Neural progenitor cell (in vitro differentiated cells): ENCODE measurements at regions not wholly inside any gene's neighbourhood (a gene's known extent, or its start where the extent isn't known, plus 50 kb on each side); places are given as distances from the start of the nearest gene placed in this dataset.

Source experiments
- DNase-seq: peaks from one replicate; pipeline ENCODE4 v3.0.0-alpha.2; 2016; ENCODE audit warnings: low spot score
- H2AFZ ChIP-seq: fragments of 200-600 bp; sonication (generic); replicated peaks from 2 replicates; pipeline ENCODE4 v1.6.1; 2016; ENCODE audit warnings: antibody characterized with exemption
- H3F3A ChIP-seq: fragments of 200-600 bp; sonication (generic); 2 replicates; pipeline ENCODE4 v1.6.1; 2016; ENCODE audit warnings: antibody characterized with exemption, low read depth
- H3K27ac ChIP-seq: fragments of 200-600 bp; sonication (generic); 2 replicates; pipeline ENCODE4 v1.5.1; 2016; ENCODE audit warnings: mild to moderate bottlenecking
- H3K27me3 ChIP-seq: fragments of 200-600 bp; sonication (generic); 2 replicates; pipeline ENCODE4 v1.6.1; 2016; ENCODE audit warnings: mild to moderate bottlenecking, moderate library complexity
- H3K36me3 ChIP-seq: fragments of 200-600 bp; sonication (generic); 2 replicates; pipeline ENCODE4 v1.5.1; 2016
- H3K4me1 ChIP-seq: fragments of 200-600 bp; sonication (generic); 2 replicates; pipeline ENCODE4 v1.6.1; 2016; ENCODE audit warnings: mixed run types
- H3K4me2 ChIP-seq: fragments of 200-600 bp; sonication (generic); 2 replicates; pipeline ENCODE4 v1.6.1; 2016
- H3K4me3 ChIP-seq: fragments of 200-600 bp; sonication (generic); 2 replicates; pipeline ENCODE4 v1.5.1; 2016
- H3K79me2 ChIP-seq: fragments of 200-600 bp; sonication (generic); 2 replicates; pipeline ENCODE4 v1.6.1; 2016; ENCODE audit warnings: low read depth
- H3K9ac ChIP-seq: fragments of 200-600 bp; sonication (generic); 2 replicates; pipeline ENCODE4 v1.6.1; 2016
- H3K9me3 ChIP-seq: fragments of 200-600 bp; sonication (generic); 2 replicates; pipeline ENCODE4 v1.5.1; 2016; ENCODE audit warnings: low read depth
- H4K20me1 ChIP-seq: fragments of 200-600 bp; sonication (generic); 2 replicates; pipeline ENCODE4 v1.6.1; 2016; ENCODE audit warnings: low read depth
- H3K27ac Mint-ChIP-seq: 3 replicates; pipeline ENCODE4 v1.8.0; 2021; ENCODE audit warnings: mixed read lengths
- H3K27me3 Mint-ChIP-seq: 2 replicates; pipeline ENCODE4 v1.8.0; 2022; ENCODE audit warnings: low read depth, mild to moderate bottlenecking, inconsistent platforms, moderate library complexity, mixed read lengths; ENCODE audit not compliant: insufficient read depth
- H3K36me3 Mint-ChIP-seq: 3 replicates; pipeline ENCODE4 v1.8.0; 2021; ENCODE audit warnings: mixed read lengths
- H3K4me1 Mint-ChIP-seq: 3 replicates; pipeline ENCODE4 v1.8.0; 2021; ENCODE audit warnings: mixed read lengths
- H3K4me3 Mint-ChIP-seq: 3 replicates; pipeline ENCODE4 v1.8.0; 2021; ENCODE audit warnings: mild to moderate bottlenecking, moderate library complexity, mixed read lengths
- H3K9me3 Mint-ChIP-seq: 3 replicates; pipeline ENCODE4 v1.8.0; 2020; ENCODE audit warnings: mixed read lengths
- CTCF ChIP-seq: fragments of 200-600 bp; sonication (generic); IDR thresholded peaks from 2 replicates; pipeline ENCODE4 v1.5.1; 2017; ENCODE audit warnings: antibody characterized with exemption, mild to moderate bottlenecking
- EZH2 ChIP-seq: fragments of 200-600 bp; sonication (generic); IDR thresholded peaks from 2 replicates; pipeline ENCODE4 v1.6.1; 2017; ENCODE audit warnings: antibody characterized with exemption, mild to moderate bottlenecking, moderate library complexity
- EZH2phosphoT487 ChIP-seq: fragments of 200-600 bp; sonication (generic); IDR thresholded peaks from 2 replicates; pipeline ENCODE4 v1.6.1; 2017; ENCODE audit warnings: antibody characterized with exemption

- TF ChIP-seq EZH2phosphoT487 (no peak), CTCF (no peak), EZH2 (no peak)
- H3K36me3 ChIP-seq = no peaks in the 10 kb centered on the region
- no peaks in the 10 kb centered on the region for H3K4me1 ChIP-seq
- Mint-ChIP-seq H3K36me3 (no peaks in the 10 kb centered on the region), H3K27ac (no peak overlapping the region), H3K4me3 (no peak overlapping the region), H3K27me3 (no peaks in the 10 kb centered on the region), H3K9me3 (peaks cover 18% of the 10 kb centered on the region), H3K4me1 (no peaks in the 10 kb centered on the region)
- no peak overlapping the region for H3K4me2 ChIP-seq
- H3F3A ChIP-seq = no peaks in the 10 kb centered on the region
- DNase-seq = no peak
- H2AFZ ChIP-seq = no peak overlapping the region
- no peaks in the 10 kb centered on the region for H4K20me1 ChIP-seq
- no peak overlapping the region for H3K9ac ChIP-seq
- no peaks in the 10 kb centered on the region for H3K79me2 ChIP-seq
- no peaks in the 10 kb centered on the region for H3K27me3 ChIP-seq
- H3K9me3 ChIP-seq = no peaks in the 10 kb centered on the region
- H3K4me3 ChIP-seq = no peak overlapping the region
- no peak overlapping the region for H3K27ac ChIP-seq
Observed at GRCh38 chr15:49712162-49712561, 91.3 kb downstream of the DTWD1 start.

GRCh38 chr15:49712846-49713450 is 92.1 kb downstream of the DTWD1 start:
- H3K9ac ChIP-seq = no peak overlapping the region
- Mint-ChIP-seq H3K9me3 (peaks cover 18% of the 10 kb centered on the region), H3K36me3 (no peaks in the 10 kb centered on the region), H3K4me1 (no peaks in the 10 kb centered on the region), H3K4me3 (no peak overlapping the region), H3K27ac (no peak overlapping the region), H3K27me3 (no peaks in the 10 kb centered on the region)
- H3K36me3 ChIP-seq = no peaks in the 10 kb centered on the region
- no peaks in the 10 kb centered on the region for H4K20me1 ChIP-seq
- no peaks in the 10 kb centered on the region for H3K79me2 ChIP-seq
- no peaks in the 10 kb centered on the region for H3K4me1 ChIP-seq
- TF ChIP-seq EZH2phosphoT487 (no peak), CTCF (no peak), EZH2 (no peak)
- H3K9me3 ChIP-seq = no peaks in the 10 kb centered on the region
- H3K4me3 ChIP-seq = no peak overlapping the region
- H3K27me3 ChIP-seq = no peaks in the 10 kb centered on the region
- no peak overlapping the region for H3K27ac ChIP-seq
- H3K4me2 ChIP-seq = no peak overlapping the region
- no peaks in the 10 kb centered on the region for H3F3A ChIP-seq
- DNase-seq = no peak
- peak overlapping the region; percentile 56 for H2AFZ ChIP-seq

- H3K9me3 ChIP-seq = no peaks in the 10 kb centered on the region
- TF ChIP-seq EZH2phosphoT487 = no peak
- no peak for TF ChIP-seq CTCF
- TF ChIP-seq EZH2 = no peak
- H3K4me1 ChIP-seq = no peaks in the 10 kb centered on the region
- no peaks in the 10 kb centered on the region for H3F3A ChIP-seq
- Mint-ChIP-seq H3K27me3 (no peaks in the 10 kb centered on the region), H3K27ac (no peak overlapping the region), H3K4me1 (no peaks in the 10 kb centered on the region), H3K9me3 (peaks cover 4% of the 10 kb centered on the region), H3K4me3 (no peak overlapping the region), H3K36me3 (no peaks in the 10 kb centered on the region)
- no peak overlapping the region for H2AFZ ChIP-seq
- DNase-seq = no peak
- H3K4me2 ChIP-seq = no peak overlapping the region
- H3K27me3 ChIP-seq = no peaks in the 10 kb centered on the region
- no peak overlapping the region for H3K27ac ChIP-seq
- no peaks in the 10 kb centered on the region for H3K36me3 ChIP-seq
- H3K9ac ChIP-seq = no peak overlapping the region
- no peaks in the 10 kb centered on the region for H3K79me2 ChIP-seq
- H4K20me1 ChIP-seq = no peaks in the 10 kb centered on the region
- no peak overlapping the region for H3K4me3 ChIP-seq
Observed at GRCh38 chr15:49715211-49715610, 94.4 kb downstream of the DTWD1 start.
